ENCODE measurements at regions not wholly inside any gene's neighbourhood (a gene's known extent, or its start where the extent isn't known, plus 50 kb on each side); places are given as distances from the start of the nearest gene placed in this dataset.

- TF ChIP-seq CTCF (conservative IDR thresholded peaks at IDR 0.05) = no peak
- no peak for TF ChIP-seq ZFX (IDR thresholded peaks at IDR 0.05)
Observed at GRCh38 chr12:115295886-115296285, 611.9 kb upstream of the TBX3 start.

Data from C4-2B (cell line).